NCI-H526 (cell line): ENCODE measurements at regions not wholly inside any gene's neighbourhood (a gene's known extent, or its start where the extent isn't known, plus 50 kb on each side); places are given as distances from the start of the nearest gene placed in this dataset.
A peak's percentile ranks its signal among the peaks of the same experiment; 100 is the strongest.

Source experiments
- DNase-seq, 2 experiments: peaks; one replicate each; lab custom pipeline; 2025; lab: John Stamatoyannopoulos, UW

DNA sequence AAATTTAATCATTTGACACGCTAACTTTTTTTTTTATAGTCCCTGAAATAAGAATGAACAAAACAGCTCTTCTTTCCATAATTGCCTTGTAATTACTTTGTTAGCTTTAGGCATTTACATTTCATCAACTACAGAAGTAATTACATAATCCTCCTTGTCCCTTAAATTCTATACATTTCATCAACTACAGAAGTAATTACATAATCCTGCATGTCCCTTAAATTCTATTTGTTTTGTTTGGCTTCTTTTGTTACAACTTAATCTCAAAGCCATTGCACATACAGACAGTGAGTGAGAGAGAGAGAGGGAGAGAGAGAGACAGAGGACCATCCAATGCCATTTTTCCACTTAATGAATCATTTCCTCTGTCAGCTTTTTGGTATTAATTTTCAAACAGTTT, 873.2 kb downstream of the METTL15 start:
- no peak for DNase-seq

DNA sequence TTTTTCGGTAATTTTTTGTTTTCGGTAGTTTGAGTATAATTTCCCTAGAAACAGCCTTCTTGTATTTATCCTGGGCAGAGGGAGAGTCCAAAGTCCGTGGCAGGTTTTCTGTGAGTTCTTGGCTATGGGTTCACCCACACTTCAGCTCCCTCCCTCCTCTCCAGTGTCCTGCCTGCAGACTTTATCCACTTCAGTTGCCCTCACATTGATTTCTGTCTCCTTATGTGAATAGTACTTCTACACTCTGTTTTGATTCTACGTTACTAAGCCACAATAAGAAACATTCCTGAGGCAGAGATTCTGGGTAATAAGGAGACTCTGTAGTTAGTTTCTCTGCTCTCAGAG, 868.6 kb downstream of the METTL15 start:
- no peak for DNase-seq

DNA sequence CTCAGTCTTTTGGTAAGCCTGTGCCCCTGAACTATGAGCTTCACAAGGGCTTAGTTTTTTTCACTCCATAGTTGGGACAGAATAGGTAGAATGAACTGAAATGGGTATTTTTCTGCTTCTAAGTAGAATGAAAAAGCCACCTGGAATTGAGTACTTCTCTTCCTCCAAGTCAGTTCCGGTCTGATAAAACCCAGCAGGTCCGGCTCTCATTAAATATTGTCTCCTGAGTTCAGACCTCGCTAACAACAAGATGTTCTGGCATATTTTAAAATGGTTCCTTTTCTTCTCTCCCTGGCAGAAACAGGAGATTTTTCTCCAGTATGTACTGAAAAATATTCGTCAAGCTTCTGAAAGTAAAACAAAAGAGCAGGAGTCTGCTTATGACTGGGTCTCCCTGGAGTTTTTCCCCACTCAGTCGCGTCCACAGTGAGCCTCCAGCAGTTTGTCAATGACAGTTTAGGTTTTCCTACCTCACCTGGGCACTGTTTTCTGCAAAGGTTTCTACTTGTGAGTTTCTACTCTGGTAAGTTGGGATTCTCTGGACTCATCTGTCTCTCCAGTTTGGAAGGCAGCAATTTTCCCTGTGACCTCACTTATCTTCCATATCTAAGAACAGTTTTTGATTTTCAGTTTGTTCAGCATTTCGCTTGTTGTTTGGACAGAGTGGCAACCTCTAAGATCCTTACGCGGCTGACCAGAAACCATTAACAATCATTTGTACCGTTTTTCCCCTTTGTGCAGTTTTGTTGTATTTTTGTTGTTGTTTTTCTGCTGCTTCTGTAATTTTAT, 868.0 kb downstream of the METTL15 start:
- DNase-seq = no peak

DNA sequence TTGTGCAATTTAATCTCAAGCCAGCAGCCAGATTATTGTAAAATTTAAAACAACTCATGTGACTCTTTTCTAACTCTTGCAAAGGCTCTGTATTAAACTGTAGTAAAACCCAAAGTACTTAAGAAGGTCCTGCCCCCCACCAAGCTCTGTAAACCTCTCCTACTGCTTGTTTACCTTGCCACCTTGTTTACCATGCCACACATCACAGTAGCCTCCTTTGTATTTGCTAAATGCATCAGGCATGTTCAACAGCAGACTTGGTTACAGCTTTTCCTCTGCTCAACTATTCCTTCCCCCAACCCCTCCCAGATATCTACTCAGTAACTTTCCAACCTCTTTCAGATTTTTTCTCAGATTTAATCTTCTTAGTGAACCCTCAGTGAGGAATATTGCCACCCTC, 861.6 kb downstream of the METTL15 start:
- DNase-seq = no peak

DNA sequence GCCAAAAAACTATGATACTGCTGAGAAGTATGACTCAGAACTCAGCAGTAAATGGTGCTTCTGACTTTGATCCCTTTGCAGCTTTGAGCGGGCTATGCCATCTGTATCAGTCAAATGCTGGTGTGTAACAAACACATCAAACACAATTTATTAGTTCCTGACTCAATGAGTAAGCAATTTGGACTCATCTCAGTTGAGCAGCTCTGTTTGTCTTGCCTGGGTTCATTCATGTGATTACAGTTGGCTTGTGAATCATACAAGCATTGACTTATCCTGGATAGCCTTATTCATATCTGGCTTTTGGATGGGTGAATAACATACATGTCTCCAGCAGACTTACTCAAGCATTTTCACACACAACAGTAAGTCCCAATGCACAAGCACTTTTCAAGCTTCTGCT, 858.8 kb downstream of the METTL15 start:
- DNase-seq = no peak

DNA sequence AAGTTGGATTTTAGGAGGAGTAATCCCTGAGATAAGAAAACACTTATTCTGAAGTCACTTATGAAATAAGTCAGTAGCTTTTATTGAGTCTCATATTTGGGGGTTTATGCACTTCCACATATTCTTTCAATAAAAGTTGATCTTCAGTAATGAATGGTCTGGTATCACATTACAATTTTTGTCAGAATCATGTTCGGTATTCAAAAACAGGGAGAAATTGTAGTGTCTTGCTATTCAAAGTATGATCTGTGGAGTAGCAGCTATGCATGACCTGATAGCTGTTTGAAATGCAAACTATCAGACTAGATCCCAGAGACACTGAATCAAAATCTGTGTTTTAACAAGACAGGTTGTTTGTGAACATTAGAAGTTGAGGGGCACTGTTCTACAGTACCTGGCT, 857.6 kb downstream of the METTL15 start:
- no peak for DNase-seq

DNA sequence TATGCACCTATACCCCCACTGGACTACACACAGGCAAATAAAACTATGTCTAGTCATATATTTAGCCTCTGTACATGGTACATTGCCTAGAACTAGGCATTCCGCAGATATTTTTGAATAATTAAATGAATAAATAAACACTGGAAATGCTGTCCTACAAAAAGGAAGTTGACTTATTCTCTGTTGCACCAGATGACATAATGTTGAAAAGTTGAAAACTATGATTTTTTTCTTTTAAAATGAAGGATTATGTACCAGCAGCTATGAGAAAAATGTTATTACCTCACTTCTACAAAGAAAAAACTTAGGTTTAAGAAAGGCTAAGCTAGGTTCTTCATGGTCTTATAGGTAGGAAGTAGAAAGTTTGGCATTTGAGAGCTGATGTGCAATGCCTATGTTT, 856.6 kb downstream of the METTL15 start:
- DNase-seq = no peak

DNA sequence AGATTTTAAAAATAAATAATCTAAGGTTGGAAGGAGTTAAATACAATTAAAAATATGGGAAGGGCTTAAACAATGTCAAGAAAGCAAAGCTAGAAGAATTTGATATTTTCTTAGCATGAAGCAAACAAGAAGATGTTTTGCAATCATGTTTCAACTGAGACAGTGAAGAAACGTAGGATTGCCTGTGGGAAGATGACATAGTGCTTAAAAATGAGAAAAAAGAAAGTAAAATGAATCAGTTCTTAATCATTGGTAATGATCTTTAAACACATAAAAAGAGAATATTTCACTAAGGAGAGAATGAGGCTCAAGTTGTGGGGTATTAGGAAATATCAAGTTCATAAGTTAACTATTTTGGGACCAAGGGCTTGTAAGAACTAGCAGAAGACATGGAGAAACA, 855.0 kb downstream of the METTL15 start:
- no peak for DNase-seq

DNA sequence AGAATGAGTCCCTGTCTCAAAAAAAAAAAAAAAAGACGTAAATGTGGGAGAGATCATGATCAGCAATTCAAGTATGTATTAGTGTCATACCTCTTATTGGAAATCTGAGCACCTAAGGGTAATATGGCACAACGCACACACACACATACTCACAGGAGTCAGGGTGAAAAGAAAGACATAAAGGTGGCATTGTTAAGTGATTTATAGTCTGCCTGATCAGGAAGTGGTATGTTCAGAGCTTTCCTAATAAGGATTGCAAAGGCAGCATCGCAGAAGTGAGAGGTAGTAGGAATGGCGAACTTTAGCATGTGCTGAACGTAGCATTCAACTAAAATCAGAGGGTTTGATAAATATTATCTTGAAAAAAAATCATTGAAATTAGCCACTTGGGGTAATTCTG, 854.3 kb downstream of the METTL15 start:
- DNase-seq = peak in 1 of 2 experiments; percentile 2

DNA sequence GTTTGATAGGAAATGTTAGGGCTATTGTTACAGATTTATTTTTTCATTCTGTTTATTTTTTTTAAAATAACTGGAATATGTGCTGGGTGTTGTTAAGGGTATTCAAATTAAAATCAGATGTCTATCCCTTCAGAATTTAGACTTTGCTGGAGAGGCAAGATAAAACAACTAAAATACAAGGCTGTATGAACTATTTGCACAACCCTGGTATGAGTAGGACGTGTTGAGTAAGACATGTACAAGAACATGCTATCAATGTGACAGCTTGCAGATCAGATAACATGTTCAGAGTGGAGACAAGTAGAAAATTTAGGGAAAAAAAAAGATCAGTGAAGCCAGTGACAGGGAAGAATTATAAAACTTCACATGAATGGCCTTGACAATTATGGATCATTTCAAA, 853.5 kb downstream of the METTL15 start:
- no peak for DNase-seq

DNA sequence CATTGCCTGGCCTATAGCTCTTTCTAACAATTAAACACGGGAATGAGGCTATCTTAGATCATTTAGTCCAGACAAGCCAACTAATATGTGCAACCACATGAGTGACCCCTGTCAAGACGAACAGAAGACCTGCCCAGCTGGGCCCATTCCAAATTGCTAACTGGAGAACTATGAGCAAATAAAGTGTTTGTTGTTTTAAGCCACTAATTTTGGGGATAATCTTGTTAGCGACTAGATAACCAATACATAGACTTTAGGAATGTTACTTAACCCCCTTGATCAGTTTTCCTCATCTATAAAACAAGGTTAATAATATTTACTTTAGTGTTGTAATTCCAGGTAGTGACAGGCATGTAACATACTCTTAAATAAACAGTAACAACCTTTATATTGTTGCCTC, 848.3 kb downstream of the METTL15 start:
- no peak for DNase-seq

DNA sequence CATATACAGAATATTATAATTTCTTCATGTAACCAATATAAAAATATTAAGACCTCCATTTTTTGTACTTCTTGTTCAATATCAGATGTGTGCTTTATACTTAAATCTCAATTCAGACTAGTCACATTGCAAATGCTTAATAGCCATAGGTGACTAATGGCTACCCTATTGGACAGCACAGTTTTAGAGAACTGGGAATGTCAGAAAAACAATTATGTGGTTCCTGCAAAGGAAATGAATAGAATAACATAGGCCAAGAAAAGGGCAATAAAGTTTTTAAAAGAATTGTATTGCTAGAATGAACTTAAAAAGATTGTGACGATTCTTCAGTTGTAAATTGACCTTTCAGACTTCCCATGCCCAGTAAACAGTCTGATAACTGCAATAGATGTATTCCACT, 843.0 kb downstream of the METTL15 start:
- DNase-seq = no peak

DNA sequence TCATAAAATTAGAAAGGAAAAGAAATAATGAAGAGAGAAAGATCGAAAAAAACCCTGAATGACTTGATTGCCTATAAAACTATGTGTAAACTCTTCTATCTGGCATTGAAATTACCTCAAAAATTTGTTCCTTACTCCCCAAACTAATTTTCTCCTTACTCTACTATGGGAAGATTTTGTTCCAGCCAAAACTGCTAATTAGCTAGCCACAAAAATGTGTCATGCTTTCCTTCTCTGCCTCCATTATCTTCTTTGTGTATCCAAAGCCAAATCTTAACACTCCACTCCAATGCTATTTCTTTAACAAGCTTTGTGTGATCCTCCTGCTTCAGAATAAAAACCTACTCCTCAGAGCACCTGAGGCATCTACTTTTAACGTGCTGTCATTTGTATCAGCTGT, 831.2 kb downstream of the METTL15 start:
- no peak for DNase-seq

DNA sequence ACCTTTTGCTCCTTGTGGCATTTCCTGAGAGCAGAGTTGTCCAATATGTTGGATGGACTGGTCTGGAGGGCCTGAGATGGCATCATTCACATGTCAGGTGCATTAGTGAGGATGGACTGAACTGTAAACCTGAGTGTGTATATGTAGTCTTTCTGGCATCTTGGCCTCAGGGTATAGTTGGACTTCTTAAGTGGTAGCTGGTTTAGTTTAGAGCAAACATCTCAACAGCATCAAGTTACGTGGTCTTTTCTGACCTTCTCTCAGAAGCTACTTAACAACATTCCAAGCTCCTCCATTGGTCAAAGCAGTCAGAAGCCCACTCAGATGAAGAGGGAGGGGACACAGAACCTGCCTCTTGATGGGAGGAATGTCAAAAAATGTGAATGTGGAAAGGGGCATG, 829.9 kb downstream of the METTL15 start:
- DNase-seq = no peak

DNA sequence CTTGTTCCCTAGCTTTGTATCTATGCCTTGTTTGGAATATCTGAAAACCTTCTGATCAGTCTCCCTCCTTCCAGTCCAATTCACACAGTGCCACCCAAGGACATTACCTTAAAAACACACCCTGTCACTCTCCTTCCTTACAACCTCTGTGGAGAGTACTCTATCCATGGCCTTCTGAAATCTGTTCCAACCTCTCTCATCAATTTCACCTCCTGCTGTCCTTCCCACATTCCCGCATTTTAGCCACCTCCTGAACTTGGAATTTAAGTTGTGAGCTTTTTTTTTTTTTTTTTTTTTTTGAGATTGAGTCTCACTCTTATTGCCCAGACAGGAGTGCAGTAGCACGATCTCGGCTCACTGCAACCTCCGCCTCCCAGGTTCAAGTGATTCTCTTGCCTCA, 824.8 kb downstream of the METTL15 start:
- DNase-seq = no peak

DNA sequence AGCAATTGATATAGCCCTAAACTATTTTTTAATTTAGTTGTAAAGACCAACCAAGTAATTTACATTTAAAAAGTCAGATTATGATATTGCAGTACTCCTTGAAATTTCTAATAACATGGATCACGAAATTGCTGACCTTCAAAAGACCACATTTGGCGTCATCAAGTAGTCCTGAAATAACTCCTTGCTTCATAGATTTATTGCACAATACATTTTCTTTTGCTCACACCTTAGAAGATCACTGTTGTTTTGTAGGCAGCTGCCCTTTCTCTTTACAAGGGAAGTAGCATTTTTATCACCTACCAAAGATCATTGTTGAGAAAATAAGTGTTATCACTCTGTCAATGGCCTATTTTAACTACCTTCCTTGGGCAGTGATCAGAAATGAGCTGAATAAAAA, 815.8 kb downstream of the METTL15 start:
- DNase-seq = no peak

DNA sequence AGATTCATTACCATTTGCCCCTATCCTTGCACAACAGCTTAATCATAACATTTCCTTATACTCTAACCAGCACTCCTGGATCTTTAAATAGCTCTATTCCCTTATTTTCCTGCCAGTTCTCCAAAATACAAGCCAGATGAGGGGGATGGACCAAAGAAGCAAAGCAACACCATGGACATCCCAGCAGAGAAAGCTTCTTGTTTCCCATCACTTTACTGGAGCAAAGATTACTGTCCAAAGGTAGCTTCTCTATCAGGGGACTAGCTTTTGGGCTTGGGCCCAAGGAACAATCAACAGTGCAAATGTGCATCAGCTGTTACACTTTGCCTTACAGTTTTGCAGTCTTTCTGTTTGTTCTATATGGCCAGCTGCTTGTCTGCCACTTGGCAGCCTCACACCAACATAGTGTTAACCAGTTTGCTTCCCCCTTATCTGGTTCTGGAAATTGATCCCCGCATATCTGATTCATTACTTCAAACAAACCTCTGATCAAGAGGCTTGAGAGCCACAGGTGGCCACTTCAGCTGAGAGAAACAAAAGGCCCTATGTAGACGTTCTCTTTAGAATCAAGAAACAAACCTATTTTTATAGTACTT, 814.3 kb downstream of the METTL15 start:
- no peak for DNase-seq

DNA sequence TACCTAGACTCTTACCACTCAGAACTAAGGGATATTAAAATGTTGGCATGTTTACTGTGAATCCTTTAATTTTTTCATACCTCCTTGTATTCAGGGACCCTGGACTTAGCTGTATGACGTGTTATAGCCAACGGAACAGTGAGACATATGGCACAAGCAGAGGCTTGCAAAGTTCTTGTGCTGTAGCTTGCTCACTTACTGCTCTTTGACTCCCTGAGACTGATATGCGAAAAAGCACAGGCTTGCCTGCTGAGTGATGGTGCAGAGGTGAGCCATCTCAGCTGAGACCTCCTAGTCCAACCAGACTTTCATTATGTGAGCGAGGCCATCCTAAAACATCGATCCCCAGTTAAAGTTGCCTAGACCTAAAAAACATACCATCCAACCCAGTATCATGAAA, 811.0 kb downstream of the METTL15 start:
- no peak for DNase-seq

DNA sequence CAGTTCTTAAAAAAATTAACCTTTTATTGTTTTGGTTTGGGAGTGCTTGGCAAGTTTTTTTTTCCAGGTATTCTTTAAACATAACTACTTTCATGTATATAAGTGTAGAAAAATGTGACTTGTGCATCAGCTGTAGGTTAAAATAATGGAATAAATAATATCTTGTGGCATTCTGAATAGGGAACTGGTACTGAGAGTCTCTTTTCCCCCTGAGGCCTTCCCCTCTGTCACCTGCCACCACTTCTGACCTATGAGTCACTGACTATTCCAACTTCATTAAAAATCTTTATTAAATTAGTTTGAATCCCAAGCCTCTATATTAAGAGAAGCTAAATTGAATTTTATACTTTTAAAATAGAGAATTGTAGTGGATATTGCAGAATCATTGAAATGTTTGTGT, 805.7 kb downstream of the METTL15 start:
- DNase-seq = no peak

DNA sequence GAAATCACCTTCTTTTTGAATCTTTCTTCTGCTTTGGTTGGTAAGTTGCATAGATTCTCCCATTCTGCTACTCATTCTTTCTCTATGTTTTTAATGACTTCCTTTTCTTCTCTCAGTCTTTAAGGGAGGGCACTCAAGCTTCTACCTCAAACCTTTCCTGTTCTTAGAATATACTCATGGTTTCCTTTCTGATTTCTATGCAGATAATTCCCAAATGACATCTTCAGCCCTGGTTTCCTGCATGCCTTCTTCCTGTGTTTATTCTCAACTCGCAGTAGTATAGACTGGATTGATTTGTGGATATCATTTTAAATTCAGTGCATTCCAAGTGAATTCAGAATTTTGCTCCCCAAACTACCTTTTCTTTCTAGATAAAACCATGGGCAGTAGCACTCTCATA, 803.6 kb downstream of the METTL15 start:
- DNase-seq = no peak

DNA sequence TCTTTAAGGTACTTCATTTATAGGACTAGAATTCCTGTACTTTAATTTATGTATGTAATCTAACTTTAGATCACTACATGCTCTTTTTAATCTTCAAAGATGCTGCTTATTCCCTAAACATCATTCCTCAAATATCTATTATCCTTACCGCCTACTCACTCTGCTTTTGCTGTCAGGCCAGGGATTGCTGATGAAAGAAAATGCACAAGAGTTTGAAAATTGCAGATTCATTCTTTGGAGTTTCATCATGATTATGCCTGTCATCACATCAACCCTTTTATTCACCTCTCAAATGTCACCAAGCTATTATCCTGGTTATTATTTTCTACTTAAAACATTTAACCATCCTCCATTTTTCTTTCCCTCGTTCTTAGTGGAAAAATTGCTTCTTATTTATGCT, 802.7 kb downstream of the METTL15 start:
- DNase-seq = no peak

DNA sequence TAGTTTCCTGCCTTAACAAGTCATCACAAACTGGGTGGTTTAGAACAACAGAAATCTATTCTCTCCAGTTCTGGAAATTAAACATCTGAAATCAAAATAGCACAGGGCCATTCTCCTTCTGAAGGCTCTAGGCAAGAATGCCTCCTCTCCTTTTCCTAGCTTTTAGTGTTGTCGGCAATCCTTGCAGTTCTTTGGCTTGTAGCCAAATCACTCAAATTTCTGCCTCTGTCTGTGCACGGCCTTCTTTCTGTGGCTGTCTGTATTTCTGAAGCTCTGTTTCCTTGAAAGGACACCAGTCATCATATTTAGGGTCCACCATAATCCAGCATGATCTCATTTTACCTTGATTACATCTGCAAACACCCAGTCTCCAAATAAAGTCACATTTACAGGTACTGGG, 795.5 kb downstream of the METTL15 start:
- no peak for DNase-seq

DNA sequence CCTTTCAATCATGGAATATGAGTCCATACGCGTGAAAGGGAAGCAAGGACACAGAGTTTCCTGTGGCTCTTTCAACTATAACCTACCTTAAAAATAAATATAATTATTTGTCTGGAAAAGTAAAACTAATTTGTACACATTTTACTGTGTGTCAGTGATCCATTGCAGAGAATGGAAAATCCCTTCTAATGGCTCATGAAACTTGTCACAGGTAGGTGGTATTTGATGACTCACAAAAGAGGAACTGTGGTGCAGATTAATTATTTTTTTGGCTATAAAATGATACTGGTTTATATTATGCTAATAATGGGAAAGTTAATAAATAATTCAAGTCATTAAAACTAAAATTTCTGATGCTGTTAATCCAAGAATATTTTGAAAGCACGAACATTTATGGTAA, 792.2 kb downstream of the METTL15 start:
- DNase-seq = no peak

DNA sequence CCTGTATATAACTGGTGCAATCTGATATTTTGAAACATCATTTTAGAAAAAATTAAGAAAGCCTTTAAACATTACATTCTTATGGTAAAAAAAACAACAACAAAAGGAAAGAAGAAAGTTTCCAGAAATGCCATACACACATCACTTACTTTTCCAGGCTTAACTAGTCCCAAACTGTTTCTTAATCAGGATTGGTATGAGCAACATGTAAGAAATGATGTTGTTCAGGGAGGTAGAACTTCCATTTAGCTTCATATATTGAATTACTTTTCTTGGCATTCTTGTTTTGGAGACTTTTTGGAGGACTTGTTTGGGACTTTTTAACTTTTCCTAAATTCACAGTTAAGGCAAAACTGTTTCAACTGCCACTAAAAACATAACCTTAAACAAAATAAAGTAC, 791.5 kb downstream of the METTL15 start:
- no peak for DNase-seq
